Peyer's patch (tissue), 4 donors: ENCODE measurements at regions not wholly inside any gene's neighbourhood (a gene's known extent, or its start where the extent isn't known, plus 50 kb on each side); places are given as distances from the start of the nearest gene placed in this dataset.

Experiments used
- CTCF ChIP-seq, 6 experiments: fragments of 450-650 bp in 4 of 6; fragments of 200-600 bp in 2 of 6; sonication (generic) in 1 of 6; IDR thresholded peaks; one replicate each; pipeline ENCODE4 v1.5.1; 2017 to 2019; ENCODE audit warnings: antibody characterized with exemption in 6 of 6, mild to moderate bottlenecking in 3 of 6, moderate library complexity in 1 of 6
- POLR2A ChIP-seq, 2 donors: fragments of 450-650 bp; IDR thresholded peaks; one replicate each; pipeline ENCODE4 v1.5.1; 2017; ENCODE audit warnings: antibody characterized with exemption in 2 of 2, mild to moderate bottlenecking in 2 of 2, moderate library complexity in 2 of 2

GRCh38 chr1:188672153-188672552 is 1805.5 kb downstream of the BRINP3 start:
- TF ChIP-seq CTCF (IDR thresholded peaks at IDR 0.05) (no peak), POLR2A (IDR thresholded peaks at IDR 0.05) (no peak)
